ENCODE measurements at regions not wholly inside any gene's neighbourhood (a gene's known extent, or its start where the extent isn't known, plus 50 kb on each side); places are given as distances from the start of the nearest gene placed in this dataset.
"Not testable (repeated sequence)": the region's sequence is repeated elsewhere in the genome, so short reads cannot be mapped to it uniquely, and the experiment has no call there.

GRCh38 chr7:153567426-153567825, 484.8 kb upstream of the DPP6 start:
- no peaks in the 10 kb centered on the region for H3K36me3 Mint-ChIP-seq (ENCODE audit: unreplicated experiment)
- no peak for DNase-seq (ENCODE audit: extremely low spot score, unreplicated experiment)
- H3K27ac Mint-ChIP-seq (ENCODE audit: unreplicated experiment): no peak overlapping the region
- no peak overlapping the region for H3K4me3 Mint-ChIP-seq (ENCODE audit: unreplicated experiment)
- H3K4me1 Mint-ChIP-seq (ENCODE audit: unreplicated experiment): no peaks in the 10 kb centered on the region
- H3K27me3 Mint-ChIP-seq (ENCODE audit: unreplicated experiment): no peaks in the 10 kb centered on the region
- no peak for TF ChIP-seq CTCF (IDR thresholded peaks at IDR 0.05)
- H3K9me3 Mint-ChIP-seq (ENCODE audit: unreplicated experiment): peaks cover 69% of the 10 kb centered on the region

GRCh38 chr7:153569520-153569919, 482.7 kb upstream of the DPP6 start:
- H3K9me3 Mint-ChIP-seq (ENCODE audit: unreplicated experiment): peaks cover 56% of the 10 kb centered on the region

GRCh38 chr7:153576096-153576495, 476.1 kb upstream of the DPP6 start:
- TF ChIP-seq CTCF (IDR thresholded peaks at IDR 0.05): no peak
- no peaks in the 10 kb centered on the region for H3K36me3 Mint-ChIP-seq (ENCODE audit: unreplicated experiment)
- H3K9me3 Mint-ChIP-seq (ENCODE audit: unreplicated experiment): peaks cover 52% of the 10 kb centered on the region
- H3K27ac Mint-ChIP-seq (ENCODE audit: unreplicated experiment): no peak overlapping the region
- no peaks in the 10 kb centered on the region for H3K27me3 Mint-ChIP-seq (ENCODE audit: unreplicated experiment)
- H3K4me3 Mint-ChIP-seq (ENCODE audit: unreplicated experiment): no peak overlapping the region
- no peaks in the 10 kb centered on the region for H3K4me1 Mint-ChIP-seq (ENCODE audit: unreplicated experiment)
- no peak for DNase-seq (ENCODE audit: extremely low spot score, unreplicated experiment)

More at GRCh38 chr7:153569520-153569919, 482.7 kb upstream of the DPP6 start:
- H3K4me1 Mint-ChIP-seq (ENCODE audit: unreplicated experiment); H3K4me3 Mint-ChIP-seq (ENCODE audit: unreplicated experiment); DNase-seq (ENCODE audit: extremely low spot score, unreplicated experiment); H3K27ac Mint-ChIP-seq (ENCODE audit: unreplicated experiment); H3K27me3 Mint-ChIP-seq (ENCODE audit: unreplicated experiment); H3K36me3 Mint-ChIP-seq (ENCODE audit: unreplicated experiment): not testable (repeated sequence)

GRCh38 chr7:153581419-153581818, 470.8 kb upstream of the DPP6 start:
- Mint-ChIP-seq H3K4me3 (ENCODE audit: unreplicated experiment) (no peak overlapping the region), H3K36me3 (ENCODE audit: unreplicated experiment) (no peaks in the 10 kb centered on the region), H3K27me3 (ENCODE audit: unreplicated experiment) (no peaks in the 10 kb centered on the region), H3K27ac (ENCODE audit: unreplicated experiment) (no peak overlapping the region), H3K4me1 (ENCODE audit: unreplicated experiment) (no peaks in the 10 kb centered on the region), H3K9me3 (ENCODE audit: unreplicated experiment) (peaks cover 70% of the 10 kb centered on the region)
- TF ChIP-seq CTCF (IDR thresholded peaks at IDR 0.05): no peak
- no peak for DNase-seq (ENCODE audit: extremely low spot score, unreplicated experiment)

GRCh38 chr7:153584132-153584531, 468.1 kb upstream of the DPP6 start:
- no peaks in the 10 kb centered on the region for H3K4me1 Mint-ChIP-seq (ENCODE audit: unreplicated experiment)
- H3K4me3 Mint-ChIP-seq (ENCODE audit: unreplicated experiment): no peak overlapping the region
- no peak for DNase-seq (ENCODE audit: extremely low spot score, unreplicated experiment)
- H3K9me3 Mint-ChIP-seq (ENCODE audit: unreplicated experiment): peaks cover 62% of the 10 kb centered on the region
- H3K27ac Mint-ChIP-seq (ENCODE audit: unreplicated experiment): no peak overlapping the region
- TF ChIP-seq CTCF (IDR thresholded peaks at IDR 0.05): no peak
- H3K36me3 Mint-ChIP-seq (ENCODE audit: unreplicated experiment): no peaks in the 10 kb centered on the region
- no peaks in the 10 kb centered on the region for H3K27me3 Mint-ChIP-seq (ENCODE audit: unreplicated experiment)

GRCh38 chr7:153588586-153588985, 463.6 kb upstream of the DPP6 start:
- Mint-ChIP-seq H3K27ac (ENCODE audit: unreplicated experiment) (no peak overlapping the region), H3K27me3 (ENCODE audit: unreplicated experiment) (no peaks in the 10 kb centered on the region), H3K4me1 (ENCODE audit: unreplicated experiment) (no peaks in the 10 kb centered on the region), H3K4me3 (ENCODE audit: unreplicated experiment) (no peak overlapping the region), H3K9me3 (ENCODE audit: unreplicated experiment) (peaks cover 46% of the 10 kb centered on the region), H3K36me3 (ENCODE audit: unreplicated experiment) (no peaks in the 10 kb centered on the region)
- DNase-seq (ENCODE audit: extremely low spot score, unreplicated experiment): no peak
- TF ChIP-seq CTCF (IDR thresholded peaks at IDR 0.05): no peak

Measured in osteocyte (in vitro differentiated cells).